ENCODE measurements at regions not wholly inside any gene's neighbourhood (a gene's known extent, or its start where the extent isn't known, plus 50 kb on each side); places are given as distances from the start of the nearest gene placed in this dataset.

DNA sequence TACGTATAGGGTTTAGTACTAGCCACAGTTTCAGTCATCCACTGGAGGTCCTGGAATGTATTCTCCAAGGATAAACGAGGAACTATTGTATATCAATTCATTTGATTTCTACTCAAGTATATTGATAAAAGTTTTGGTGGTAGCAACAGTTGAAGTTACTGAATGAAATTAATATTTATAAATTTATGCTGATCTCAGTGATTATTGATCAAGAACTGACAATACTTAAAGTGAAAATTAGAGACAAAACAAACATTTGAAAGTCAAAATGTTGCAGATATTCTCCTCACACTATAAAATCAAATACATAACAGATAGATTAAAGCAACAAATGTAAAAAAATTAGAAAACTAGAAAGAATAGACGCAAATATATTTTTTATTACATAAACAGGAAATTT lies 150.9 kb upstream of the SLC35G4 start:
- TF ChIP-seq POLR2A (IDR thresholded peaks at IDR 0.05), result no peak
- TF ChIP-seq, protein P1, sequence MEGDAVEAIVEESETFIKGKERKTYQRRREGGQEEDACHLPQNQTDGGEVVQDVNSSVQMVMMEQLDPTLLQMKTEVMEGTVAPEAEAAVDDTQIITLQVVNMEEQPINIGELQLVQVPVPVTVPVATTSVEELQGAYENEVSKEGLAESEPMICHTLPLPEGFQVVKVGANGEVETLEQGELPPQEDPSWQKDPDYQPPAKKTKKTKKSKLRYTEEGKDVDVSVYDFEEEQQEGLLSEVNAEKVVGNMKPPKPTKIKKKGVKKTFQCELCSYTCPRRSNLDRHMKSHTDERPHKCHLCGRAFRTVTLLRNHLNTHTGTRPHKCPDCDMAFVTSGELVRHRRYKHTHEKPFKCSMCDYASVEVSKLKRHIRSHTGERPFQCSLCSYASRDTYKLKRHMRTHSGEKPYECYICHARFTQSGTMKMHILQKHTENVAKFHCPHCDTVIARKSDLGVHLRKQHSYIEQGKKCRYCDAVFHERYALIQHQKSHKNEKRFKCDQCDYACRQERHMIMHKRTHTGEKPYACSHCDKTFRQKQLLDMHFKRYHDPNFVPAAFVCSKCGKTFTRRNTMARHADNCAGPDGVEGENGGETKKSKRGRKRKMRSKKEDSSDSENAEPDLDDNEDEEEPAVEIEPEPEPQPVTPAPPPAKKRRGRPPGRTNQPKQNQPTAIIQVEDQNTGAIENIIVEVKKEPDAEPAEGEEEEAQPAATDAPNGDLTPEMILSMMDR (IDR thresholded peaks at IDR 0.05), result no peak
